HCT116 (cell line): ENCODE measurements at regions not wholly inside any gene's neighbourhood (a gene's known extent, or its start where the extent isn't known, plus 50 kb on each side); places are given as distances from the start of the nearest gene placed in this dataset.

Source experiments
- ATAC-seq: fragments of 200-7000 bp; cut with Tn5 transposase; 2 replicates; pipeline ENCODE4 v1.9.1; 2020; ENCODE audit warnings: mild to moderate bottlenecking, moderate library complexity
- BruUV-seq: library from RNA; stranded (reverse); fragments of 400-500 nt; replicated peaks from 2 replicates; lab custom pipeline; 2021; lab: Mats Ljungman, UMichigan
- CTCF ChIA-PET: fragments of 300-600 bp; sonication (Branson Sonifier 250); formaldehyde crosslinking; loops from one replicate; lab custom pipeline; 2021; ENCODE audit warnings: antibody characterized with exemption; lab: Charles Lee
- POLR2A ChIA-PET: fragments of 300-600, 350-600 bp; sonication (Branson Sonifier 250); formaldehyde crosslinking; loops from one replicate; lab custom pipeline; 2021; ENCODE audit warnings: antibody characterized with exemption; lab: Charles Lee
- RAD21 ChIA-PET, 2 experiments: fragments of 300-600 bp; sonication (Branson Sonifier 250); formaldehyde crosslinking; loops; one replicate each; lab custom pipeline; 2023; ENCODE audit warnings: low total read pairs in 2 of 2; ENCODE audit not compliant: uncharacterized antibody in 2 of 2, unreplicated experiment in 2 of 2, low non-redundant PET in 1 of 2; lab: Charles Lee
- DNase-seq: peaks from one replicate; pipeline ENCODE4 v3.0.0-alpha.2; 2010; ENCODE audit warnings: low read depth, low spot score
- H2AFZ ChIP-seq: fragments of 200-600 bp; shearing (Covaris generic), sonication (generic); 2 replicates; pipeline ENCODE4 v1.6.1; 2017; ENCODE audit warnings: low read depth, mixed run types, mixed read lengths, antibody characterized with exemption, low read length; ENCODE audit not compliant: poor library complexity, severe bottlenecking
- H3K27ac ChIP-seq: 2 replicates; pipeline ENCODE4 v1.5.1; 2012; ENCODE audit warnings: low read depth, low read length
- H3K27me3 ChIP-seq: fragments of 200-600 bp; sonication (generic); 2 replicates; pipeline ENCODE4 v1.6.1; 2016; ENCODE audit warnings: mixed run types, low read length, mixed read lengths; ENCODE audit not compliant: insufficient read depth
- H3K36me3 ChIP-seq, 2 experiments: fragments of 200-500 bp in 1 of 2; fragments of 200-600 bp in 1 of 2; sonication (Bioruptor generic) in 1 of 2; sonication (generic) in 1 of 2; 2 replicates each; pipeline versions ENCODE4 v1.5.1 to v1.6.1; 2014 to 2016; ENCODE audit warnings: low read length in 2 of 2, inconsistent platforms in 1 of 2, mixed read lengths in 1 of 2, mixed run types in 1 of 2; ENCODE audit not compliant: insufficient read depth in 2 of 2, control insufficient read depth in 1 of 2
- H3K4me1 ChIP-seq, 2 experiments: fragments of 200-600 bp in 1 of 2; sonication (generic) in 1 of 2; 2 replicates each; pipeline versions ENCODE4 v1.5.1 to v1.6.1; 2012 to 2017; ENCODE audit warnings: low read length in 2 of 2, inconsistent platforms in 1 of 2, mild to moderate bottlenecking in 1 of 2, mixed read lengths in 1 of 2, mixed run types in 1 of 2, moderate library complexity in 1 of 2; ENCODE audit not compliant: insufficient read depth in 2 of 2, control insufficient read depth in 1 of 2
- H3K4me2 ChIP-seq: fragments of 200-600 bp; sonication (generic); 2 replicates; pipeline ENCODE4 v1.6.1; 2017; ENCODE audit warnings: mixed run types, low read length, mixed read lengths
- H3K4me3 ChIP-seq, 2 experiments: fragments of 200-600 bp in 1 of 2; sonication (generic) in 1 of 2; replicated peaks in 1 of 2; 2 replicates each; pipeline ENCODE4 v1.5.1; 2011 to 2016; ENCODE audit warnings: low read length in 2 of 2, control low read depth in 1 of 2, low read depth in 1 of 2, mild to moderate bottlenecking in 1 of 2, mixed read lengths in 1 of 2, mixed run types in 1 of 2
- H3K79me2 ChIP-seq: fragments of 200-600 bp; sonication (generic); 2 replicates; pipeline ENCODE4 v1.6.1; 2017; ENCODE audit warnings: mild to moderate bottlenecking, mixed run types, low read length, moderate library complexity, mixed read lengths; ENCODE audit not compliant: insufficient read depth
- H3K9ac ChIP-seq: fragments of 200-600 bp; sonication (generic); 2 replicates; pipeline ENCODE4 v1.6.1; 2016; ENCODE audit warnings: low read length, mixed read lengths
- H3K9me2 ChIP-seq: fragments of 200-600 bp; sonication (generic), shearing (Covaris generic); 2 replicates; pipeline ENCODE4 v1.6.1; 2017; ENCODE audit warnings: mixed run types, mild to moderate bottlenecking, moderate library complexity; ENCODE audit not compliant: insufficient read depth
- H3K9me3 ChIP-seq, 2 experiments: fragments of 200-500 bp in 1 of 2; fragments of 200-600 bp in 1 of 2; sonication (Bioruptor generic) in 1 of 2; sonication (generic) in 1 of 2; 2 replicates each; pipeline ENCODE4 v1.6.1; 2014 to 2017; ENCODE audit warnings: low read length in 2 of 2, mixed read lengths in 2 of 2, inconsistent platforms in 1 of 2, low read depth in 1 of 2, mild to moderate bottlenecking in 1 of 2, mixed run types in 1 of 2, moderate library complexity in 1 of 2; ENCODE audit not compliant: control insufficient read depth in 1 of 2, insufficient read depth in 1 of 2
- H4K20me1 ChIP-seq: fragments of 200-600 bp; sonication (generic), shearing (Covaris generic); 2 replicates; pipeline ENCODE4 v1.6.1; 2017; ENCODE audit warnings: mixed run types, mild to moderate bottlenecking, moderate library complexity; ENCODE audit not compliant: insufficient read depth
- CBX3 ChIP-seq: IDR thresholded peaks from 2 replicates; pipeline ENCODE4 v1.6.1; 2012; ENCODE audit warnings: low read depth
- CEBPB ChIP-seq: IDR thresholded peaks from 2 replicates; pipeline ENCODE4 v1.6.1; 2012; ENCODE audit warnings: low read depth
- ELF1 ChIP-seq: IDR thresholded peaks from 2 replicates; pipeline ENCODE4 v1.6.1; 2012; ENCODE audit warnings: low read depth, borderline replicate concordance
- EZH2 ChIP-seq: fragments of 200-600 bp; sonication (generic); IDR thresholded peaks from 2 replicates; pipeline ENCODE4 v1.6.1; 2017; ENCODE audit warnings: antibody characterized with exemption, mixed run types
- EZH2phosphoT487 ChIP-seq: fragments of 200-600 bp; IDR thresholded peaks from 2 replicates; pipeline ENCODE4 v1.6.1; 2018; ENCODE audit warnings: antibody characterized with exemption, borderline replicate concordance
- POLR2A ChIP-seq: IDR thresholded peaks from 2 replicates; pipeline ENCODE4 v1.7.0; 2011; ENCODE audit warnings: borderline replicate concordance; ENCODE audit not compliant: insufficient read depth, insufficient read length; ENCODE audit errors: extremely low read depth
- RAD21 ChIP-seq: IDR thresholded peaks from 2 replicates; pipeline ENCODE4 v1.6.1; 2012; ENCODE audit warnings: low read depth, mild to moderate bottlenecking
- REST ChIP-seq: IDR thresholded peaks from 2 replicates; pipeline ENCODE4 v1.6.1; 2012; ENCODE audit warnings: low read depth
- SP1 ChIP-seq: IDR thresholded peaks from 2 replicates; pipeline ENCODE4 v1.6.1; 2012; ENCODE audit warnings: low read depth
- YY1 ChIP-seq: IDR thresholded peaks from 2 replicates; pipeline ENCODE4 v1.6.1; 2011; ENCODE audit warnings: low read length, low read depth, moderate library complexity, mild to moderate bottlenecking; ENCODE audit not compliant: insufficient replicate concordance; ENCODE audit errors: extremely low read depth
- ZFX ChIP-seq: fragments of 450-650 bp; IDR thresholded peaks from 2 replicates; pipeline ENCODE4 v1.6.1; 2017
- ZNF274 ChIP-seq: fragments of 200-500 bp; sonication (Bioruptor generic); IDR thresholded peaks from 2 replicates; pipeline ENCODE4 v1.6.1; 2014; ENCODE audit warnings: mild to moderate bottlenecking, low read depth, low read length, inconsistent platforms
- intact Hi-C: fragments of 100-400 bp; cut with micrococcal nuclease; formaldehyde crosslinking; loops from 2 replicates; pipeline ENCODE4 v1.10.0; 2022

DNA sequence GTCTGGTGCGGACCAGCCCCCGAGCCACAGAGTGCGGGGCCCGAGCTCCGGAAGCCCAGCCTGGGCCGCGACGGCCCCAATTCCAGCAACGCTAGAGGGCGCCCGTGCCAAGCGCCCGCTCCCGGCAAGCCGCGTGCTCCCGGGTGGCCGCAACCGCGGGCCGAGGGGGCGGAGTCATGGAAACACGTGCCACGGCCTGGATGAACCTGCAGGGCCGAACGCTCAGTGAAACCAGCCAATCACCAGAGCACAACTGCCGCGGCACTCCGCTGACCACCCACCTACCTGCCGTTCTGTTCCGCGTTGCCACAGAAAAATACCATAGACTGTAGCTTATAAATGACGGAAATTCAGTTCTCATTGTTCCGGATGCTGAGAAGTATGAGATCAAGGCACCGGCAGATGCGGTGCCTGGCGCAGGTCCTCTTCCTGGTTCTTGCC lies 85.7 kb upstream of the FOXC1 start (continued):
- TF ChIP-seq REST (no peak), ZNF274 (no peak), SP1 (peak; percentile 32; the same call in 1 of the 2 replicates), EZH2 (no peak), POLR2A (no peak), CEBPB (no peak), ZFX (peak; percentile 26; the same call in 1 of the 2 replicates), CBX3 (peak; percentile 94), YY1 (peak; percentile 28), ELF1 (no peak)

DNA sequence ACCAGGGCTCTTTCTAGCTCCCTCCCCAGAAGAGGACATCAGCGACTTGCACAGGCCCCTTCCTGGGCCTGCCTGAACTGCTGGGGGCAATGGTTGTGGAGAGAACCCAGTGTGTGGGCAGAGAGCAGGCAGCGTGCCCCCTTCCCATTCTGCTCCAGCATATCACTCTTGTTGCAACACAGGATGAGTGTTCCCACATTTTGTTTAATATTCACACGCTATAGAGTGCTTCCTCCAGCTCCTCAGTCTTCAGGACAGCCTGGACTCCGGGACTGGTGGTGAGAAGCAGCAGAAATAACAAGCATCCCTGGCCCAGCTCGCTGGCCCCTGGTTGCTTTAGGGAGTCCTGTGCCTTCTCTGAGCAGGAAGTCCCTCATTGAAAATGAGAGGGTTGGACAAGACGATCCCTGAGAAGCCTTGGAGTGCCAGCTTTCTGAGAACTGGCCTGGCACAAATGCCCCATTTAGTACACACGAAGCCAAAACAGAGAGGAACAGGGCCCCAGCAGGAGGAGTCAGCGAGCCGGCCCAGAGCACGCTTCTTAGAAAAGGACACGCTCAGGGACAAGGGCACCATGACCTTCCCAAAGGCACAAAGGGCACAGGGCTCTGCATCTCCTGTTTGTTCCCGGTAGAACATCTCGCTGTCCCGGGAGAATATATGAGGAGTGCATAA lies 84.2 kb upstream of the FOXC1 start:
- H3K79me2 ChIP-seq, result no peaks in the 10 kb centered on the region
- H2AFZ ChIP-seq, result no peak overlapping the region
- DNase-seq (no peak), ATAC-seq (no peak)
- no peak overlapping the region for H3K4me2 ChIP-seq
- ChIA-PET CTCF (no interaction called here), RAD21 (no interaction called here), POLR2A (no interaction called here)
- no peaks in the 10 kb centered on the region for H3K36me3 ChIP-seq
- no peaks in the 10 kb centered on the region for H3K27me3 ChIP-seq
- H3K9me2 ChIP-seq, result no peaks in the 10 kb centered on the region
- peaks cover 0 to 8% of the 10 kb centered on the region in 2 experiments; a peak in 2 of 4 replicates for H3K4me1 ChIP-seq
- TF ChIP-seq RAD21 (0 out of 2 replicates have a peak, but pooled peaks have one; percentile 3), EZH2phosphoT487 (no peak), CEBPB (no peak)
- no peaks in the 10 kb centered on the region for H4K20me1 ChIP-seq
- no TSS peak for BruUV-seq
- intact Hi-C loops, result no loop called here
- no peaks in the 10 kb centered on the region for H3K9me3 ChIP-seq
- H3K4me3 ChIP-seq, result no peak overlapping the region
- no peak overlapping the region for H3K9ac ChIP-seq
- no peak overlapping the region for H3K27ac ChIP-seq
